Testis (tissue), 2 donors: ENCODE measurements at regions not wholly inside any gene's neighbourhood (a gene's known extent, or its start where the extent isn't known, plus 50 kb on each side); places are given as distances from the start of the nearest gene placed in this dataset.

Experiments used
- POLR2A ChIP-seq: fragments of 450-650 bp; IDR thresholded peaks from one replicate; pipeline ENCODE4 v1.6.1; 2017; ENCODE audit warnings: antibody characterized with exemption, mild to moderate bottlenecking, moderate library complexity
- TF ChIP-seq, protein P1 (sequence below), 3 experiments: fragments of 450-650 bp in 2 of 3; fragments of 200-600 bp in 1 of 3; sonication (generic) in 1 of 3; IDR thresholded peaks; one replicate each; pipeline ENCODE4 v1.5.1; 2016 to 2019; ENCODE audit warnings: antibody characterized with exemption in 3 of 3, mild to moderate bottlenecking in 2 of 3, moderate library complexity in 1 of 3

DNA sequence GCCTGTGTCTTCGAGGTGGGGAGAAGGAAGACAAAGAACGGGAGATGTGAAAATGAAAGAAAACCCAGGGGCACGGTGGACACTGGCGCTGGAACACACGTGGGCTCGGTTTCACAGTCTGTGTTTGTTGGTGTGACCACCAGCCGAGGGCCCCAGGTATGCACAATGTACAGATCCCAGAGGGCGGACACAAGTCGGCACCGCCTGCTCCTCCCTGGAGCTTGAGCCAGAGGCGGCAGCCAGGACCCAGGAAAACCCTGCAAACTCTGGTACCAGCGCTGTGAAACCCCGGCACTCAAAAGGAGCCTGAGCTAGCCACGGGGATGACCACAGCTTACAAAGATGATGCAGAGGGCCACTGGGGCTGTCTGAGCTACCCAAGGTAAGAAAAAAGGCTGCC lies 105.0 kb downstream of the SHANK2 start:
- no peak for TF ChIP-seq POLR2A
- TF ChIP-seq, protein P1, sequence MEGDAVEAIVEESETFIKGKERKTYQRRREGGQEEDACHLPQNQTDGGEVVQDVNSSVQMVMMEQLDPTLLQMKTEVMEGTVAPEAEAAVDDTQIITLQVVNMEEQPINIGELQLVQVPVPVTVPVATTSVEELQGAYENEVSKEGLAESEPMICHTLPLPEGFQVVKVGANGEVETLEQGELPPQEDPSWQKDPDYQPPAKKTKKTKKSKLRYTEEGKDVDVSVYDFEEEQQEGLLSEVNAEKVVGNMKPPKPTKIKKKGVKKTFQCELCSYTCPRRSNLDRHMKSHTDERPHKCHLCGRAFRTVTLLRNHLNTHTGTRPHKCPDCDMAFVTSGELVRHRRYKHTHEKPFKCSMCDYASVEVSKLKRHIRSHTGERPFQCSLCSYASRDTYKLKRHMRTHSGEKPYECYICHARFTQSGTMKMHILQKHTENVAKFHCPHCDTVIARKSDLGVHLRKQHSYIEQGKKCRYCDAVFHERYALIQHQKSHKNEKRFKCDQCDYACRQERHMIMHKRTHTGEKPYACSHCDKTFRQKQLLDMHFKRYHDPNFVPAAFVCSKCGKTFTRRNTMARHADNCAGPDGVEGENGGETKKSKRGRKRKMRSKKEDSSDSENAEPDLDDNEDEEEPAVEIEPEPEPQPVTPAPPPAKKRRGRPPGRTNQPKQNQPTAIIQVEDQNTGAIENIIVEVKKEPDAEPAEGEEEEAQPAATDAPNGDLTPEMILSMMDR (IDR thresholded peaks at IDR 0.05): no peak
